Prostate gland (tissue), 2 donors: ENCODE measurements at regions not wholly inside any gene's neighbourhood (a gene's known extent, or its start where the extent isn't known, plus 50 kb on each side); places are given as distances from the start of the nearest gene placed in this dataset.

ENCODE experiments used
- DNase-seq: peaks from one replicate; pipeline ENCODE4 v3.0.0-alpha.2; 2019; ENCODE audit warnings: low spot score
- H3K27ac ChIP-seq, 2 donors: fragments of 200-600 bp; sonication (generic); 2 replicates each; pipeline ENCODE4 v1.5.1; 2017 to 2019
- H3K27me3 ChIP-seq: fragments of 200-600 bp; sonication (generic); replicated peaks from 2 replicates; pipeline ENCODE4 v1.5.1; 2019; ENCODE audit not compliant: insufficient read depth
- H3K36me3 ChIP-seq, 2 donors: fragments of 200-600 bp; sonication (generic); 1 replicate in 1 of 2; 2 replicates in 1 of 2; pipeline versions ENCODE4 v1.5.1 to v1.8.1; 2017 to 2019
- H3K4me1 ChIP-seq: fragments of 200-600 bp; sonication (generic); replicated peaks from 2 replicates; pipeline ENCODE4 v1.5.1; 2019
- H3K4me3 ChIP-seq, 2 donors: fragments of 200-600 bp; sonication (generic); 2 replicates each; pipeline ENCODE4 v1.5.1; 2017 to 2019
- H3K9me3 ChIP-seq: fragments of 200-600 bp; sonication (generic); 2 replicates; pipeline ENCODE4 v1.5.1; 2017
- POLR2A ChIP-seq: fragments of 450-650 bp; IDR thresholded peaks from one replicate; pipeline ENCODE4 v1.6.1; 2016; ENCODE audit warnings: antibody characterized with exemption, mild to moderate bottlenecking
- POLR2AphosphoS5 ChIP-seq: sonication (generic); formaldehyde crosslinking; IDR thresholded peaks from one replicate; pipeline ENCODE4 v1.6.1; 2017; ENCODE audit warnings: antibody characterized with exemption
- WGBS: methylation state at CpG from one replicate; pipeline ENCODE4 v1.1.5; 2018; 5-methylcytosine and 5-hydroxymethylcytosine counted together
- intact Hi-C: fragments of 100-400 bp; cut with DNase I; formaldehyde crosslinking; loops from one replicate; pipeline ENCODE4 v1.14.2; 2022
- TF ChIP-seq, protein P1 (sequence below), 4 experiments: fragments of 200-600 bp in 2 of 4; fragments of 450-650 bp in 2 of 4; sonication (generic) in 2 of 4; IDR thresholded peaks; 1 replicate in 3 of 4; 2 replicates in 1 of 4; pipeline ENCODE4 v1.5.1; 2016 to 2019; ENCODE audit warnings: antibody characterized with exemption in 4 of 4, mild to moderate bottlenecking in 2 of 4, moderate library complexity in 2 of 4

DNA sequence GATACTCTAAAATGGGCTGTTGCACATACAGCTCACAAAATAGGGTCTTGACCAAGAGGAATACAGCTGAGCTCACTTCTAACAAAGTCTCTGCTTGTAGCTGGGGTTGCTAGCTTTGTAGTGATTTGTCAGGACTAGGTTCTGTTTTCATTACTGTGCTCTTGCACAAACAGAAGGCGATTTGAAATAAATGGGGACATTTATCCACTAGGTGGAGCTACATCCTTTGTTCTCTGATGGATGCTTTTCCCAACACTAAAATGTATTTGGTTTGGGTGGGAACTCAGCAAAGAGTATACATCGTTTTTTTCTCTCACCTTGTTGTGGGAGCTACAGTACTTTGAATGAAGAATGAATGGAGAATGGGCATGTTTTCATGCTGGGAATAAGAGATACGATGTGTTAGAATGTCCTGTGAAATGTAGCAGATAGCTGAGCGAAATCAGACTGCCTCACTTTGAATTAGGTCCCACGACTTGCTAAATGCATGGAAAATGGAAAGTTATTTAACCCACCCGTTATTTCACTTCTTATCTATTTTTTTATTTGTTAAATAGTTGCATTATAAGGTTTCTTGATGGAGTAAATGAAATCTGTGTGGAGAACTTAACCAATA lies 494.7 kb upstream of the MAP3K7 start:
- peak; percentile 27 for DNase-seq
- Histone ChIP-seq H3K4me1 (no peaks in the 10 kb centered on the region), H3K4me3 (no peak overlapping the region), H3K9me3 (no peaks in the 10 kb centered on the region), H3K27me3 (no peaks in the 10 kb centered on the region), H3K27ac (no peak overlapping the region), H3K36me3 (no peaks in the 10 kb centered on the region)
- WGBS, result 41% methylated on average over 6 of the region's 6 CpGs
- no peak for TF ChIP-seq POLR2AphosphoS5
- TF ChIP-seq, protein P1, sequence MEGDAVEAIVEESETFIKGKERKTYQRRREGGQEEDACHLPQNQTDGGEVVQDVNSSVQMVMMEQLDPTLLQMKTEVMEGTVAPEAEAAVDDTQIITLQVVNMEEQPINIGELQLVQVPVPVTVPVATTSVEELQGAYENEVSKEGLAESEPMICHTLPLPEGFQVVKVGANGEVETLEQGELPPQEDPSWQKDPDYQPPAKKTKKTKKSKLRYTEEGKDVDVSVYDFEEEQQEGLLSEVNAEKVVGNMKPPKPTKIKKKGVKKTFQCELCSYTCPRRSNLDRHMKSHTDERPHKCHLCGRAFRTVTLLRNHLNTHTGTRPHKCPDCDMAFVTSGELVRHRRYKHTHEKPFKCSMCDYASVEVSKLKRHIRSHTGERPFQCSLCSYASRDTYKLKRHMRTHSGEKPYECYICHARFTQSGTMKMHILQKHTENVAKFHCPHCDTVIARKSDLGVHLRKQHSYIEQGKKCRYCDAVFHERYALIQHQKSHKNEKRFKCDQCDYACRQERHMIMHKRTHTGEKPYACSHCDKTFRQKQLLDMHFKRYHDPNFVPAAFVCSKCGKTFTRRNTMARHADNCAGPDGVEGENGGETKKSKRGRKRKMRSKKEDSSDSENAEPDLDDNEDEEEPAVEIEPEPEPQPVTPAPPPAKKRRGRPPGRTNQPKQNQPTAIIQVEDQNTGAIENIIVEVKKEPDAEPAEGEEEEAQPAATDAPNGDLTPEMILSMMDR (IDR thresholded peaks at IDR 0.05), result peak in 3 of 4 experiments; percentile 56 to 60 (median 59)
- intact Hi-C loops, result no loop called here

DNA sequence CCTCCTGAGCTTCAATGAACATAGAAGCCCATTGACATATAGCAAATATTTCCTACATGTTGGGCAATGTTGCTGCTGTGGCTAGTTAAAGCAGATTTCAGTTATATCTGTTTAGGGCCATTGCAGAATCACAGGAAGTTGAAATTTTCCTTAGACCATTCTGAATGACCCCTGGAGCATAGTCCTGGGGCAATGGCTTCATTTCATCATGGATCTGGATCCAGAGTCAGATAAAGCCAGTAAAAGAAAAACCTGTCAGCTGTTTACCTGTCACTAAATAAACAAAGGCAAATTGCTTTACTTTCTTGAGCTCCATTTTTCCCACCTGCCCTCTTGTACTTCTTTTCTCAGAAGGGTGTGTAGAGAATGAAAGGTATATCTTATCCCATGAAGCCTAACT lies 494.0 kb upstream of the MAP3K7 start:
- H3K4me3 ChIP-seq, result no peak overlapping the region

DNA sequence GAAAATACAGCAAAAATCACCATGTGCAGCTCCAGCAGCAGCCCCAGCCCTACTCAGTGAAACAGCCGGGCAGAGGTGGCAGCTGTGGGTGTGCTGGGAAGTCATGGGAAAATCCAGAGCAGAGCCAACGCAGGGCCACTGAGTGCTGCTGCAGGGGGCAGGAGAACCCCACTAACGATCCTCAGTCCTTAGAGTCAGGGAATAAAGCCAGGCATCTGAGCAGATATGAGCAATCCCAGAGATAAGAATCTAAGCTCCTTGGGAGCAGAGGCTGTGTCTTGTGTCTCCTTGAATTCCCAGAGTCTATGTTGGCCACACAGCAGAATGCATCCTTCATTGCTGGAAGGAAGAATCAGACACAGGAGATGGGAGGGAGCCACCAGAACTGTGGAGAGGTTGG lies 493.1 kb upstream of the MAP3K7 start:
- no peaks in the 10 kb centered on the region for H3K4me1 ChIP-seq
- 52% methylated on average over 3 of the region's 3 CpGs for WGBS
- no peak for DNase-seq
- intact Hi-C loops, result no loop called here
- H3K36me3 ChIP-seq, result no peaks in the 10 kb centered on the region
- H3K27me3 ChIP-seq, result no peaks in the 10 kb centered on the region
- H3K27ac ChIP-seq, result no peak overlapping the region
- H3K9me3 ChIP-seq, result no peaks in the 10 kb centered on the region
- TF ChIP-seq, protein P1 (IDR thresholded peaks at IDR 0.05), result no peak
- TF ChIP-seq POLR2A (no peak), POLR2AphosphoS5 (no peak)
- no peak overlapping the region for H3K4me3 ChIP-seq

More for the DNA sequence above, 494.0 kb upstream of the MAP3K7 start:
- no peaks in the 10 kb centered on the region for H3K4me1 ChIP-seq
- intact Hi-C loops, result no loop called here
- no peaks in the 10 kb centered on the region for H3K9me3 ChIP-seq
- TF ChIP-seq POLR2A (no peak), POLR2AphosphoS5 (no peak)
- TF ChIP-seq, protein P1 (IDR thresholded peaks at IDR 0.05), result no peak
- no peak for DNase-seq
- no peak overlapping the region for H3K27ac ChIP-seq
- no peaks in the 10 kb centered on the region for H3K27me3 ChIP-seq
- no peaks in the 10 kb centered on the region for H3K36me3 ChIP-seq

DNA sequence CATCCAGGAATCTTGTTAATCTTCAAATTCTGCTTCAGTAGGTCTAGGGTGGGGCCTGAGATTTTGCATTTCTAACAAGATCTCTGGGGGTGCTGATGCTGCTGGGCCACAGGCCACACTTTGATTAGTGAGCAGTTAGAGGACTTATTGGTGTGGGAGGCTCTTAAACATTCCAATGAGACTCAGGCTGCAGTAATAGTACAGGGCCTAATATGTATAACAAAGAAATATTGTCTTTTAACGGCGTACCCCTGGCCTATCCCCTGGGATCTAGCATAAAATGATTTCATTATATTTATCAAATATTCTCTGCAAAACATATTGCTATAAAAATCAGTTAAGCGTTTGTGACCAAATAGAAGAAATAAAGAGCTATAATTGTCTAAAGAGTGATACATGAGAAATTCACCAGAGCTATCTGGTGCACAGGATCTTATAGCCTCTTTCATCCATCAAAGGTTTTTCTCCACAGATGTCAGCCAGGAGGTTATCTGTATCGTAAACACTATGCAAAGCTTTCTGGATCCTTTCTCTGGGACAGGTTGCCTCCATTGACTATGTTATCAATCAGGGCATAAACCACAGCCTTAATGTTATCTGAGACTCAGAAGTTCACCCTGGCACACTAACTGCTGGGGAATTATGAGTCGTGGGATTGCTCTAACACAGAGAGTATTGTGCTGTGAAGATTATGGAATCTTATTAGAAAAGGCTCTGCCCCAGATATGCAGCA lies 488.5 kb upstream of the MAP3K7 start:
- no peak for DNase-seq
- Histone ChIP-seq H3K4me1 (no peaks in the 10 kb centered on the region), H3K4me3 (no peak overlapping the region), H3K27ac (no peak overlapping the region), H3K9me3 (no peaks in the 10 kb centered on the region), H3K36me3 (no peaks in the 10 kb centered on the region), H3K27me3 (no peaks in the 10 kb centered on the region)
- TF ChIP-seq POLR2AphosphoS5, result no peak
- TF ChIP-seq, protein P1 (IDR thresholded peaks at IDR 0.05), result no peak
- no peak for TF ChIP-seq POLR2A
- intact Hi-C loops, result no loop called here
- WGBS, result 74% methylated on average over 5 of the region's 5 CpGs

DNA sequence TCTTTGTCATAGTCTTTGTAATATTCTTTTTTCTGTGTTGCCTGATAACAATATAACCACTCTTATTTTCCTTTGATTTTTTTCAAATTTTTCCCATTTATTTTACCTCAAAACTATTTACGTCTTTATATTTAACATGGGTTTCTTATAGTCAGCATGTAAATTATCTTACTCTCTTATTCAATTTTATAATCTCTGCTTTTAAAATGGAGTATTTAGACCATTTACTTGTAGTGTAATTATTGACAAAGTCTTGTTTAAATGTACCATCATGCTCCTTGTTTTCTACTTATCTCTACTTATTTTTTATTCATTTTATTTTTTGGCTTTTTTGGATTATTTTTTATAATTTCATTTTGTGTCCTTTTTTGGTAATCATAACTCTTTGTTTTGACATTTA lies 476.5 kb upstream of the MAP3K7 start:
- Histone ChIP-seq H3K4me1 (no peaks in the 10 kb centered on the region), H3K27ac (no peak overlapping the region), H3K27me3 (no peaks in the 10 kb centered on the region), H3K4me3 (no peak overlapping the region), H3K9me3 (no peaks in the 10 kb centered on the region), H3K36me3 (no peaks in the 10 kb centered on the region)
- intact Hi-C loops, result no loop called here
- no peak for TF ChIP-seq POLR2A
- no peak for TF ChIP-seq POLR2AphosphoS5
- TF ChIP-seq, protein P1 (IDR thresholded peaks at IDR 0.05), result no peak
- 93% methylated on average over 1 of the region's 1 CpG for WGBS
- no peak for DNase-seq
